ENCODE measurements at regions not wholly inside any gene's neighbourhood (a gene's known extent, or its start where the extent isn't known, plus 50 kb on each side); places are given as distances from the start of the nearest gene placed in this dataset.

DNA sequence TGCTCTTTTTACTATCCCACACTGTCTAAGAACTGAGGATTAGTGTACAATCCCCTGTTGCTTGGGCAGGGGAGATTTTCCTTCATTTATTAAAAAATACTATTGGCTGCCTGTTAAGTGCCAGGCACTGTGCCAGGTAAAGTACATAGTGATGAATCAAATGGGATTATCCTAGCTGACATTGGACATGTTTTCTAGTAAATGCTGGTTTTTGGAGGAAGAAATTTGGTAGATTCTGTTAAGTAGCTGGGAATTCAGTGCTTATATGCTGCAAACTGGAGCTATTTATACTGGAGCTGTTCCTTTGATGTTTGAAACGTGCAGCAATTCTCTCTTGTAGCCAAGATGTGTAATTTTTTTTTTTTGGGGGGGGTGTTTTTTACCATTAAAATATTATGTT lies 299.6 kb downstream of the EMP1 start:
- Histone ChIP-seq H3K4me3 (no peak overlapping the region), H3K36me3 (no peaks in the 10 kb centered on the region), H3K27me3 (no peaks in the 10 kb centered on the region), H3K9me3 (peaks cover 0 to 4% of the 10 kb centered on the region in 2 donors), H3K27ac (no peak overlapping the region), H3K4me1 (no peaks in the 10 kb centered on the region)
- no peak for DNase-seq (ENCODE audit: low spot score)
- TF ChIP-seq, protein P1, sequence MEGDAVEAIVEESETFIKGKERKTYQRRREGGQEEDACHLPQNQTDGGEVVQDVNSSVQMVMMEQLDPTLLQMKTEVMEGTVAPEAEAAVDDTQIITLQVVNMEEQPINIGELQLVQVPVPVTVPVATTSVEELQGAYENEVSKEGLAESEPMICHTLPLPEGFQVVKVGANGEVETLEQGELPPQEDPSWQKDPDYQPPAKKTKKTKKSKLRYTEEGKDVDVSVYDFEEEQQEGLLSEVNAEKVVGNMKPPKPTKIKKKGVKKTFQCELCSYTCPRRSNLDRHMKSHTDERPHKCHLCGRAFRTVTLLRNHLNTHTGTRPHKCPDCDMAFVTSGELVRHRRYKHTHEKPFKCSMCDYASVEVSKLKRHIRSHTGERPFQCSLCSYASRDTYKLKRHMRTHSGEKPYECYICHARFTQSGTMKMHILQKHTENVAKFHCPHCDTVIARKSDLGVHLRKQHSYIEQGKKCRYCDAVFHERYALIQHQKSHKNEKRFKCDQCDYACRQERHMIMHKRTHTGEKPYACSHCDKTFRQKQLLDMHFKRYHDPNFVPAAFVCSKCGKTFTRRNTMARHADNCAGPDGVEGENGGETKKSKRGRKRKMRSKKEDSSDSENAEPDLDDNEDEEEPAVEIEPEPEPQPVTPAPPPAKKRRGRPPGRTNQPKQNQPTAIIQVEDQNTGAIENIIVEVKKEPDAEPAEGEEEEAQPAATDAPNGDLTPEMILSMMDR (IDR thresholded peaks at IDR 0.05): no peak

DNA sequence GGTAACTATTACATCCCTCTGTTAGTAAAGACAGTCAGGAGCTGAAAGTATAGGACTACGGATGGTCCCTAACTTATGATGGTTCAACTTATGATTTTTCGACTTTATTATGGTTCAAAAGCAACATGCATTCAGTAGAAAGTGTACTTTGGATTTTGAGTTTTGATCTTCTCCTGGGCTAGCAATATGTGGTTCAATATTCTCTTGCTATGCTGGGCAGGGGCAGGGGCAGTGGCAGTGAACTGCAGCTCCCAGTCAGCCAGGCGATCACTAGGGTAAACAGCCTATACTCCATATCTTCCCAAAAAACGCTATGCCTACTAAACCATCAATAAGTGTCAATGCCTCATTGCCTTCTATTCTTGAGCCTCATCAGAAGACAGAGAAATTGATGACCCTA lies 292.7 kb downstream of the EMP1 start:
- H3K4me1 ChIP-seq: no peaks in the 10 kb centered on the region
- no peak overlapping the region for H3K27ac ChIP-seq
- TF ChIP-seq, protein P1 (IDR thresholded peaks at IDR 0.05): no peak
- H3K36me3 ChIP-seq: no peaks in the 10 kb centered on the region
- DNase-seq (ENCODE audit: low spot score): no peak
- no peak overlapping the region for H3K4me3 ChIP-seq
- no peaks in the 10 kb centered on the region for H3K27me3 ChIP-seq
- peaks cover 0 to 4% of the 10 kb centered on the region in 2 donors for H3K9me3 ChIP-seq

DNA sequence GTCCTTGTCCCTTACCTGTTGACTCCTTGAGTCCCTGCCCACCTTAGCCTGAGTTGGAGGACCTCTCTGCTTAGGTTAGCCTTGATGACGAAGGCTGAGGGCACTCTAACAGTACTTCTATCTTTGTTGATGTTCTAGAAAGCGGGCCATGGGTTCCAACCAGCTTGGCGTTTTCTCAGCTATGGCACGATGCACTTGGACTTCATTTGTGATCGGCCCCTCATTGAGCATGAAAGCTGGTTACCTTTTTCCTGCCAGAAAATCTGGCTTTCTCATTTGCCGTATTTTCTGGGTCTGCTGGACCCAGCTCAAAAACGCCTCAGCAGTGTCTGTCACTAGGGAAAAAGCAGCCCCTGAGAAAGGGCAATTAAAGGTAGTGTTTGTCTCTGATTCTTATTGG lies 290.8 kb downstream of the EMP1 start:
- TF ChIP-seq, protein P1 (IDR thresholded peaks at IDR 0.05): no peak
- no peaks in the 10 kb centered on the region for H3K9me3 ChIP-seq
- DNase-seq (ENCODE audit: low spot score): no peak

DNA sequence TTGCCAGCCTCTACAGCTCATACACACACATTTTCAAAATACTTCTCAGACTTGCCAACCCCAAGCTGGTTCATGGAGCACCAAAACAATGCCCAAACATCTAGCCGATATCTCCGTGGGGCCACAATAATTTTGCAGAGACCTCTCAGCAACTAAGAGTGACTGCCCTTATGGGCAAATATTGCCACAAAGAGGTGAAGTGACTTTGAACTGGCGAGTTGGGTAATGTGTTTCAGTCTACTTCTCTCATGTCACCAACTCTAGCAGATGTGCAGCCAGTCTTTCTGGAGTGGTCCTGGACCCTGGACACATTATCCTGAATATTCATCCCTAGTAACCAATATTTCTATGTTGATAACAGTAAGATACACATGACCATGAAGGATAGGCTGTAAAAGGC lies 290.3 kb downstream of the EMP1 start:
- H3K36me3 ChIP-seq: no peaks in the 10 kb centered on the region
- no peak for DNase-seq (ENCODE audit: low spot score)
- no peaks in the 10 kb centered on the region for H3K27me3 ChIP-seq
- TF ChIP-seq, protein P1 (IDR thresholded peaks at IDR 0.05): no peak
- no peak overlapping the region for H3K4me3 ChIP-seq
- no peaks in the 10 kb centered on the region for H3K4me1 ChIP-seq
- no peaks in the 10 kb centered on the region for H3K9me3 ChIP-seq
- no peak overlapping the region for H3K27ac ChIP-seq

More for the DNA sequence above, 290.8 kb downstream of the EMP1 start:
- Histone ChIP-seq H3K4me1 (no peaks in the 10 kb centered on the region), H3K27ac (no peak overlapping the region), H3K4me3 (no peak overlapping the region), H3K27me3 (no peaks in the 10 kb centered on the region), H3K36me3 (no peaks in the 10 kb centered on the region)

DNA sequence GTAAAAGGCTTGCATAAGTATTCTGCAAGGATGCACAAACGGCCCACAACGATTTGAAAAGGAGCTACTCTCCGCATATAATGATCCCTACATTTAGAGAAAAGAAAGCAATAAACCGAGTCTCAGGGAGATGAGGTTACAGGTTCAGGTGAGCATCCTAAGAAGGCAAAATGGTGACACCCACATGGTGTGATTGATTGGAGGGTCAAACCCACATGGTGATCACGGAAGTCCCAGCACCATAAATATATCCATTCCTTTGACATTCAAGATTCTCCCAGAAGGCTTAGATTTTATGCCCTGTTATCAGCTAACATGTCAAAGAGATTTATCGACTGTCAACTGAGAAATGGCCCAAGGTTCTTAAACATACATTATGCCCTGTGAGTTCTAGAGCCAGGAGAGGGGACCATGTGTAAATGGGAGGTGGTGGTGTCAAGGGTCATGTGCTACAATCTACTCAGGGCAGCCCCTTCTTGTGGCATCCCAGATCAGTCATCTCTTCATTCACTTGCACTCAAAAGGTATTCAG lies 282.2 kb downstream of the EMP1 start:
- no peak overlapping the region for H3K27ac ChIP-seq
- TF ChIP-seq, protein P1 (IDR thresholded peaks at IDR 0.05): no peak
- no peaks in the 10 kb centered on the region for H3K4me1 ChIP-seq
- no peak overlapping the region for H3K4me3 ChIP-seq
- H3K27me3 ChIP-seq: no peaks in the 10 kb centered on the region
- no peaks in the 10 kb centered on the region for H3K9me3 ChIP-seq
- H3K36me3 ChIP-seq: no peaks in the 10 kb centered on the region
- no peak for DNase-seq (ENCODE audit: low spot score)

DNA sequence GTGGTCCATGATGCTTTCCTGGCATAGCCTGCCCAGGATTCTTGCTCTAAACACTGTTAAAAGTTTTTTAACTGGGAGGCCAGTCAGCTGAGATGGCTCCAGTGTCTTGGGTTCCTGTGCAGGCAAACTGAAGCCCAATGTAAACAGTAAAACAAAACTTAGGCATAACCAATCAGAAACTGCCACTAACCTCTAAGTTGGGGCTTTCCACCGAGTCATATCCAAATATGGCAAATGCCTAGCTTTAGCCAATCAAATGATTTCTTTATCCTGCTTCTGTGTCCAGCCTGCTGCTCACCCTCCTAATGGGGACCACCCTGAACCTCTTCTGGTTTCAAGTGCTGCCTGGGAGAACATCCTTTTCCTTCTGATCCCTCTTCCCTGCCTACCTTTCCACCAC lies 277.9 kb downstream of the EMP1 start:
- H3K27me3 ChIP-seq: no peaks in the 10 kb centered on the region
- H3K4me3 ChIP-seq: no peak overlapping the region
- DNase-seq (ENCODE audit: low spot score): no peak
- no peak overlapping the region for H3K27ac ChIP-seq
- no peaks in the 10 kb centered on the region for H3K36me3 ChIP-seq
- H3K9me3 ChIP-seq: no peaks in the 10 kb centered on the region
- no peaks in the 10 kb centered on the region for H3K4me1 ChIP-seq
- TF ChIP-seq, protein P1 (IDR thresholded peaks at IDR 0.05): no peak

Measured in right atrium auricular region (tissue), 2 donors.